Lower leg skin (tissue), 3 donors: ENCODE measurements at regions not wholly inside any gene's neighbourhood (a gene's known extent, or its start where the extent isn't known, plus 50 kb on each side); places are given as distances from the start of the nearest gene placed in this dataset.

Experiments used
- CTCF ChIP-seq, 3 donors: fragments of 450-650 bp; IDR thresholded peaks; one replicate each; pipeline ENCODE4 v1.5.1; 2016; ENCODE audit warnings: antibody characterized with exemption in 3 of 3, mild to moderate bottlenecking in 3 of 3, moderate library complexity in 2 of 3
- POLR2A ChIP-seq, 2 donors: fragments of 450-650 bp; IDR thresholded peaks; one replicate each; pipeline ENCODE4 v1.6.1; 2016 to 2017; ENCODE audit warnings: antibody characterized with exemption in 2 of 2, mild to moderate bottlenecking in 1 of 2, moderate library complexity in 1 of 2

GRCh38 chr12:16688200-16688599 is 82.2 kb upstream of the LMO3 start:
- TF ChIP-seq CTCF (IDR thresholded peaks at IDR 0.05): no peak
- no peak for TF ChIP-seq POLR2A (IDR thresholded peaks at IDR 0.05)
